ENCODE measurements at regions not wholly inside any gene's neighbourhood (a gene's known extent, or its start where the extent isn't known, plus 50 kb on each side); places are given as distances from the start of the nearest gene placed in this dataset.

GRCh38 chr20:22442318-22442717 is 142.1 kb downstream of the FOXA2 start:
- Histone ChIP-seq H3K27me3 (ENCODE audit: control insufficient read depth, low read length) (no peaks in the 10 kb centered on the region), H3K4me3 (ENCODE audit: low read length) (no peak overlapping the region), H3K36me3 (ENCODE audit: control insufficient read depth, low read length) (no peaks in the 10 kb centered on the region), H3K4me1 (ENCODE audit: control insufficient read depth, low read length) (no peaks in the 10 kb centered on the region), H3K27ac (ENCODE audit: low read depth, low read length) (no peak overlapping the region), H3K4me2 (ENCODE audit: low read length) (no peak overlapping the region), H3K79me2 (ENCODE audit: control insufficient read depth, low read length) (no peaks in the 10 kb centered on the region), H3K9me2 (replicated peaks; ENCODE audit: control insufficient read depth, low read length) (no peaks in the 10 kb centered on the region), H3F3A (ENCODE audit: control insufficient read depth, insufficient read depth) (no peaks in the 10 kb centered on the region), H3K9me3 (ENCODE audit: control insufficient read depth, insufficient read depth, low read length) (no peaks in the 10 kb centered on the region), H4K20me1 (ENCODE audit: control insufficient read depth, insufficient read depth, low read depth, low read length) (no peaks in the 10 kb centered on the region)
- no peak for TF ChIP-seq EZH2phosphoT487 (IDR thresholded peaks at IDR 0.05; ENCODE audit: borderline replicate concordance, low read length)
- TF ChIP-seq CTCF (IDR thresholded peaks at IDR 0.05; ENCODE audit: low read depth, low read length, poor library complexity, severe bottlenecking) = no peak

GRCh38 chr20:22438926-22439325 is 145.4 kb downstream of the FOXA2 start:
- no peaks in the 10 kb centered on the region for H3K9me2 ChIP-seq (replicated peaks; ENCODE audit: control insufficient read depth, low read length)
- H3K4me1 ChIP-seq (ENCODE audit: control insufficient read depth, low read length) = no peaks in the 10 kb centered on the region
- H3K4me2 ChIP-seq (ENCODE audit: low read length) = no peak overlapping the region
- no peak overlapping the region for H3K4me3 ChIP-seq (ENCODE audit: low read length)
- no peaks in the 10 kb centered on the region for H3K9me3 ChIP-seq (ENCODE audit: control insufficient read depth, insufficient read depth, low read length)
- no peaks in the 10 kb centered on the region for H3K27me3 ChIP-seq (ENCODE audit: control insufficient read depth, low read length)
- no peak for TF ChIP-seq CTCF (IDR thresholded peaks at IDR 0.05; ENCODE audit: low read depth, low read length, poor library complexity, severe bottlenecking)
- no peak for TF ChIP-seq EZH2phosphoT487 (IDR thresholded peaks at IDR 0.05; ENCODE audit: borderline replicate concordance, low read length)
- no peak overlapping the region for H3K27ac ChIP-seq (ENCODE audit: low read depth, low read length)
- H4K20me1 ChIP-seq (ENCODE audit: control insufficient read depth, insufficient read depth, low read depth, low read length) = no peaks in the 10 kb centered on the region
- no peaks in the 10 kb centered on the region for H3F3A ChIP-seq (ENCODE audit: control insufficient read depth, insufficient read depth)
- no peaks in the 10 kb centered on the region for H3K79me2 ChIP-seq (ENCODE audit: control insufficient read depth, low read length)
- H3K36me3 ChIP-seq (ENCODE audit: control insufficient read depth, low read length) = no peaks in the 10 kb centered on the region

- no peak for TF ChIP-seq CTCF (IDR thresholded peaks at IDR 0.05; ENCODE audit: low read depth, low read length, poor library complexity, severe bottlenecking)
- Histone ChIP-seq H3K4me1 (ENCODE audit: control insufficient read depth, low read length) (no peaks in the 10 kb centered on the region), H3F3A (ENCODE audit: control insufficient read depth, insufficient read depth) (no peaks in the 10 kb centered on the region), H3K4me2 (ENCODE audit: low read length) (no peak overlapping the region), H3K4me3 (ENCODE audit: low read length) (no peak overlapping the region), H3K27me3 (ENCODE audit: control insufficient read depth, low read length) (no peaks in the 10 kb centered on the region), H3K9me2 (replicated peaks; ENCODE audit: control insufficient read depth, low read length) (no peaks in the 10 kb centered on the region), H3K9me3 (ENCODE audit: control insufficient read depth, insufficient read depth, low read length) (no peaks in the 10 kb centered on the region), H4K20me1 (ENCODE audit: control insufficient read depth, insufficient read depth, low read depth, low read length) (no peaks in the 10 kb centered on the region), H3K36me3 (ENCODE audit: control insufficient read depth, low read length) (no peaks in the 10 kb centered on the region), H3K79me2 (ENCODE audit: control insufficient read depth, low read length) (no peaks in the 10 kb centered on the region), H3K27ac (ENCODE audit: low read depth, low read length) (no peak overlapping the region)
Measured at GRCh38 chr20:22438346-22438745, 146.0 kb downstream of the FOXA2 start.

GRCh38 chr20:22437354-22437753 is 147.0 kb downstream of the FOXA2 start:
- H3K27me3 ChIP-seq (ENCODE audit: control insufficient read depth, low read length) = no peaks in the 10 kb centered on the region
- H3K9me3 ChIP-seq (ENCODE audit: control insufficient read depth, insufficient read depth, low read length) = no peaks in the 10 kb centered on the region
- H3K4me2 ChIP-seq (ENCODE audit: low read length) = no peak overlapping the region
- no peaks in the 10 kb centered on the region for H3K79me2 ChIP-seq (ENCODE audit: control insufficient read depth, low read length)
- no peak overlapping the region for H3K27ac ChIP-seq (ENCODE audit: low read depth, low read length)
- H4K20me1 ChIP-seq (ENCODE audit: control insufficient read depth, insufficient read depth, low read depth, low read length) = no peaks in the 10 kb centered on the region
- no peaks in the 10 kb centered on the region for H3K4me1 ChIP-seq (ENCODE audit: control insufficient read depth, low read length)
- no peak overlapping the region for H3K4me3 ChIP-seq (ENCODE audit: low read length)
- no peaks in the 10 kb centered on the region for H3K36me3 ChIP-seq (ENCODE audit: control insufficient read depth, low read length)
- H3F3A ChIP-seq (ENCODE audit: control insufficient read depth, insufficient read depth) = no peaks in the 10 kb centered on the region
- no peaks in the 10 kb centered on the region for H3K9me2 ChIP-seq (replicated peaks; ENCODE audit: control insufficient read depth, low read length)
- no peak for TF ChIP-seq CTCF (IDR thresholded peaks at IDR 0.05; ENCODE audit: low read depth, low read length, poor library complexity, severe bottlenecking)
- TF ChIP-seq EZH2phosphoT487 (IDR thresholded peaks at IDR 0.05; ENCODE audit: borderline replicate concordance, low read length) = no peak

All from DOHH2 (cell line).